H1 (cell line): ENCODE measurements at regions not wholly inside any gene's neighbourhood (a gene's known extent, or its start where the extent isn't known, plus 50 kb on each side); places are given as distances from the start of the nearest gene placed in this dataset.

Source experiments
- CTCF ChIA-PET: fragments of 300-600 bp; sonication (Branson Sonifier 250); formaldehyde crosslinking; loops from one replicate; lab custom pipeline; 2021; ENCODE audit not compliant: partially characterized antibody; lab: Charles Lee
- POLR2A ChIA-PET: fragments of 300-600 bp; sonication (Branson Sonifier 250); formaldehyde crosslinking; loops from one replicate; lab custom pipeline; 2021; ENCODE audit warnings: inconsistent platforms; ENCODE audit not compliant: partially characterized antibody; lab: Charles Lee
- DNase-seq, 2 experiments: peaks; one replicate each; pipeline versions ENCODE4 v3.0.0 to v3.0.0-alpha.2; 2010 to 2022; ENCODE audit warnings: low spot score in 2 of 2, low read depth in 1 of 2, mixed read lengths in 1 of 2
- FAIRE-seq: peaks from 2 replicates; lab custom pipeline; 2011; peaks lifted over from hg19 to GRCh38; lab: Jason Lieb, UNC
- H2AFZ ChIP-seq: 2 replicates; pipeline ENCODE4 v1.8.1; 2012; ENCODE audit warnings: low read length, inconsistent platforms
- H2AK5ac ChIP-seq: 2 replicates; pipeline ENCODE4 v1.6.1; 2013; ENCODE audit warnings: low read depth, low read length
- H2BK120ac ChIP-seq: replicated peaks from 2 replicates; pipeline ENCODE3; 2013; ENCODE audit warnings: low read depth, low read length, inconsistent platforms
- H2BK12ac ChIP-seq: 2 replicates; pipeline ENCODE4 v1.6.1; 2013; ENCODE audit warnings: low read depth, low read length
- H2BK15ac ChIP-seq: 2 replicates; pipeline ENCODE4 v1.6.1; 2013; ENCODE audit warnings: low read length
- H2BK20ac ChIP-seq: 2 replicates; pipeline ENCODE4 v1.6.1; 2013; ENCODE audit warnings: low read length
- H2BK5ac ChIP-seq: 2 replicates; pipeline ENCODE4 v1.6.1; 2013; ENCODE audit warnings: low read depth, low read length
- H3K14ac ChIP-seq: 2 replicates; pipeline ENCODE4 v1.6.1; 2013; ENCODE audit warnings: inconsistent platforms; ENCODE audit not compliant: insufficient read length
- H3K18ac ChIP-seq: 2 replicates; pipeline ENCODE4 v1.6.1; 2013; ENCODE audit warnings: low read length; ENCODE audit errors: extremely low read depth
- H3K23ac ChIP-seq: 2 replicates; pipeline ENCODE4 v1.6.1; 2013; ENCODE audit warnings: inconsistent platforms; ENCODE audit not compliant: insufficient read length
- H3K23me2 ChIP-seq: 2 replicates; pipeline ENCODE4 v1.6.1; 2013; ENCODE audit warnings: low read depth, low read length
- H3K27ac ChIP-seq: 2 replicates; pipeline ENCODE4 v1.6.1; 2011; ENCODE audit warnings: low read depth, low read length, inconsistent platforms
- H3K27me3 ChIP-seq, 4 experiments: replicated peaks in 1 of 4; 1 replicate in 1 of 4; 2 replicates in 3 of 4; pipeline versions ENCODE4 v1.6.1 to v1.8.1; 2011 to 2013; ENCODE audit warnings: low read length in 3 of 4, mild to moderate bottlenecking in 3 of 4, inconsistent platforms in 2 of 4, mixed read lengths in 2 of 4, moderate library complexity in 1 of 4; ENCODE audit not compliant: control insufficient read depth in 3 of 4, insufficient read depth in 3 of 4; ENCODE audit errors: extremely low read depth in 1 of 4
- H3K36me3 ChIP-seq, 4 experiments: 2 replicates each; pipeline versions ENCODE4 v1.6.1 to v1.8.1; 2011 to 2013; ENCODE audit warnings: mild to moderate bottlenecking in 4 of 4, low read length in 3 of 4, moderate library complexity in 2 of 4, control low read depth in 1 of 4, inconsistent platforms in 1 of 4; ENCODE audit not compliant: insufficient read depth in 4 of 4, control insufficient read depth in 2 of 4
- H3K4ac ChIP-seq: replicated peaks from 2 replicates; pipeline ENCODE3; 2013; ENCODE audit warnings: low read length, low read depth, mixed read lengths, inconsistent platforms; ENCODE audit not compliant: insufficient read length
- H3K4me1 ChIP-seq, 4 experiments: replicated peaks in 1 of 4; 1 replicate in 1 of 4; 2 replicates in 3 of 4; pipeline versions ENCODE4 v1.6.1 to v1.8.1; 2011 to 2013; ENCODE audit warnings: low read length in 3 of 4, inconsistent platforms in 2 of 4, mixed read lengths in 1 of 4; ENCODE audit not compliant: insufficient read depth in 4 of 4, control insufficient read depth in 3 of 4
- H3K4me2 ChIP-seq, 2 experiments: 2 replicates each; pipeline versions ENCODE4 v1.6.1 to v1.8.1; 2011 to 2013; ENCODE audit warnings: low read depth in 2 of 2, low read length in 2 of 2, control low read depth in 1 of 2, inconsistent platforms in 1 of 2, mild to moderate bottlenecking in 1 of 2; ENCODE audit not compliant: insufficient read depth in 1 of 2
- H3K4me3 ChIP-seq, 4 experiments: fragments of 200-600, 300-600 bp in 1 of 4; sonication (generic), shearing (Covaris generic), sonication (Bioruptor Twin) in 1 of 4; 2 replicates each; pipeline versions ENCODE4 v1.5.1 to v1.8.1; 2011 to 2016; ENCODE audit warnings: low read length in 4 of 4, low read depth in 3 of 4, control low read depth in 2 of 4, inconsistent platforms in 2 of 4, mild to moderate bottlenecking in 2 of 4, mixed read lengths in 1 of 4, moderate library complexity in 1 of 4; ENCODE audit not compliant: insufficient read depth in 2 of 4; ENCODE audit errors: extremely low read depth in 1 of 4
- H3K56ac ChIP-seq: replicated peaks from 2 replicates; pipeline ENCODE3; 2013; ENCODE audit warnings: low read depth, mild to moderate bottlenecking, mixed read lengths, low read length, inconsistent platforms; ENCODE audit not compliant: insufficient read length
- H3K79me1 ChIP-seq: 2 replicates; pipeline ENCODE4 v1.6.1; 2013; ENCODE audit warnings: low read depth, low read length, control low read depth
- H3K79me2 ChIP-seq, 2 experiments: 2 replicates each; pipeline versions ENCODE4 v1.6.1 to v1.8.1; 2012 to 2013; ENCODE audit warnings: low read length in 2 of 2, mild to moderate bottlenecking in 2 of 2, inconsistent platforms in 1 of 2; ENCODE audit not compliant: insufficient read depth in 2 of 2, control insufficient read depth in 1 of 2
- H3K9ac ChIP-seq, 4 experiments: replicated peaks in 1 of 4; 1 replicate in 1 of 4; 2 replicates in 3 of 4; pipeline versions ENCODE4 v1.6.1 to v1.8.1; 2011 to 2013; ENCODE audit warnings: low read depth in 3 of 4, low read length in 3 of 4, control low read depth in 2 of 4, mild to moderate bottlenecking in 2 of 4, moderate library complexity in 2 of 4, inconsistent platforms in 1 of 4; ENCODE audit errors: extremely low read depth in 1 of 4
- H3K9me3 ChIP-seq, 2 experiments: 2 replicates each; pipeline versions ENCODE4 v1.6.1 to v1.8.1; 2012 to 2013; ENCODE audit warnings: mild to moderate bottlenecking in 2 of 2, moderate library complexity in 2 of 2, control low read depth in 1 of 2, inconsistent platforms in 1 of 2, low read depth in 1 of 2, low read length in 1 of 2, mixed read lengths in 1 of 2; ENCODE audit not compliant: insufficient read depth in 2 of 2
- H4K20me1 ChIP-seq, 2 experiments: replicated peaks in 1 of 2; 2 replicates each; pipeline versions ENCODE3 to v1.8.1; 2011 to 2013; ENCODE audit warnings: inconsistent platforms in 2 of 2, low read length in 2 of 2, mild to moderate bottlenecking in 1 of 2; ENCODE audit not compliant: insufficient read depth in 2 of 2, control insufficient read depth in 1 of 2
- H4K5ac ChIP-seq: 2 replicates; pipeline ENCODE4 v1.6.1; 2013; ENCODE audit warnings: low read length, low read depth, mixed read lengths, inconsistent platforms; ENCODE audit not compliant: insufficient read length
- H4K8ac ChIP-seq: 2 replicates; pipeline ENCODE4 v1.8.0; 2013; ENCODE audit warnings: mild to moderate bottlenecking, moderate library complexity, low read length, inconsistent platforms; ENCODE audit not compliant: insufficient read depth; ENCODE audit errors: extremely low read depth
- H4K91ac ChIP-seq: replicated peaks from 2 replicates; pipeline ENCODE3; 2013; ENCODE audit warnings: low read length, mixed read lengths, inconsistent platforms; ENCODE audit not compliant: insufficient read length
- CBX8 ChIP-seq: fragments of 300-800, 300-1000 bp; sonication (generic); IDR thresholded peaks from 2 replicates; pipeline ENCODE4 v1.7.1; 2016; ENCODE audit warnings: low read depth, low read length, borderline replicate concordance
- CTCF ChIP-seq, 3 experiments: IDR thresholded peaks; 1 replicate in 2 of 3; 2 replicates in 1 of 3; pipeline versions ENCODE4 v1.5.1 to v1.6.1; 2011; ENCODE audit warnings: low read length in 3 of 3, mild to moderate bottlenecking in 3 of 3, inconsistent platforms in 2 of 3, low read depth in 1 of 3, moderate library complexity in 1 of 3; ENCODE audit not compliant: insufficient read depth in 1 of 3; ENCODE audit errors: control extremely low read depth in 1 of 3
- HDAC6 ChIP-seq: IDR thresholded peaks from one replicate; pipeline ENCODE4 v1.7.1; 2012; ENCODE audit warnings: low read depth, mild to moderate bottlenecking, inconsistent platforms, low read length, moderate library complexity
- MAFK ChIP-seq: IDR thresholded peaks from 2 replicates; pipeline ENCODE4 v1.6.1; 2012; ENCODE audit warnings: low read depth, mild to moderate bottlenecking, improper control_type of control experiment, low read length
- POLR2AphosphoS5 ChIP-seq: IDR thresholded peaks from 2 replicates; pipeline ENCODE4 v1.6.1; 2011; ENCODE audit warnings: low read depth, low read length
- RAD21 ChIP-seq, 2 experiments: IDR thresholded peaks in 1 of 2; conservative IDR thresholded peaks in 1 of 2; 2 replicates each; pipeline ENCODE4 v1.6.1; 2011; ENCODE audit warnings: low read depth in 2 of 2, low read length in 2 of 2, improper control_type of control experiment in 1 of 2, inconsistent platforms in 1 of 2, mild to moderate bottlenecking in 1 of 2, moderate library complexity in 1 of 2
- RFX5 ChIP-seq: IDR thresholded peaks from 2 replicates; pipeline ENCODE4 v1.6.1; 2011; ENCODE audit warnings: low read depth, low read length, improper control_type of control experiment, borderline replicate concordance
- RXRA ChIP-seq: IDR thresholded peaks from 2 replicates; pipeline ENCODE4 v1.6.1; 2011; ENCODE audit warnings: low read depth, mild to moderate bottlenecking, low read length, moderate library complexity; ENCODE audit not compliant: insufficient read depth
- USF2 ChIP-seq: IDR thresholded peaks from 2 replicates; pipeline ENCODE4 v1.6.1; 2011; ENCODE audit warnings: low read length, improper control_type of control experiment
- WGBS, 2 experiments: shearing (Covaris generic) in 1 of 2; methylation state at CpG; one replicate each; pipeline versions ENCODE4 v1.1.6 to v1.1.7; 2013 to 2015; ENCODE audit warnings: low lambda C conversion rate in 2 of 2, mixed read lengths in 2 of 2, inconsistent platforms in 1 of 2, low coverage in 1 of 2, missing lambda C conversion rate in 1 of 2; ENCODE audit not compliant: insufficient replicate concordance in 2 of 2, insufficient coverage in 1 of 2, insufficient read length in 1 of 2; ENCODE audit errors: extremely low coverage in 1 of 2, missing lambda C conversion rate in 1 of 2; 5-methylcytosine and 5-hydroxymethylcytosine counted together

GRCh38 chr14:75350505-75351060, 72.0 kb downstream of the FOS start:
- H2BK20ac ChIP-seq, result no peak overlapping the region
- H3K79me1 ChIP-seq, result no peaks in the 10 kb centered on the region; the same call in 1 of the 2 replicates
- H2AK5ac ChIP-seq, result no peak overlapping the region
- no peak overlapping the region for H3K56ac ChIP-seq
- H3K18ac ChIP-seq, result no peak overlapping the region; the same call in 1 of the 2 replicates
- no peak overlapping the region for H2AFZ ChIP-seq
- no peak overlapping the region for H2BK5ac ChIP-seq
- ChIA-PET CTCF (interaction anchor here (0.9 to 1.4 kb wide), 2 partner anchors 23 to 42 kb away, joined by 4 read pairs; no protein-coding TSS in a partner anchor), POLR2A (no interaction called here)
- no peak overlapping the region for H4K5ac ChIP-seq
- H2BK15ac ChIP-seq, result no peak overlapping the region
- no peaks in the 10 kb centered on the region for H3K36me3 ChIP-seq
- DNase-seq, result no peak
- H3K9me3 ChIP-seq, result 0 out of 4 replicates have a peak, but pooled peaks cover 0 to under 1% of the 10 kb centered on the region in 2 experiments
- FAIRE-seq, result no peak
- H3K27me3 ChIP-seq, result no peaks in the 10 kb centered on the region
- H3K23ac ChIP-seq, result no peak overlapping the region
- H3K23me2 ChIP-seq, result no peaks in the 10 kb centered on the region
- no peak overlapping the region for H3K14ac ChIP-seq
- no peaks in the 10 kb centered on the region for H3K4me1 ChIP-seq
- H3K27ac ChIP-seq, result no peak overlapping the region
- no peak overlapping the region for H3K4me3 ChIP-seq
- no peak overlapping the region for H3K4ac ChIP-seq
- no peak overlapping the region for H3K4me2 ChIP-seq
- H4K91ac ChIP-seq, result no peak overlapping the region
- no peak overlapping the region for H4K8ac ChIP-seq
- no peaks in the 10 kb centered on the region for H3K79me2 ChIP-seq
- no peak overlapping the region for H2BK120ac ChIP-seq
- 93% methylated on average over 1 of the region's 1 CpG; no CpG with 5 or more reads in 1 of the 2 experiments for WGBS, 2 experiments
- no peak overlapping the region for H3K9ac ChIP-seq
- no peaks in the 10 kb centered on the region for H4K20me1 ChIP-seq
- no peak overlapping the region for H2BK12ac ChIP-seq
- TF ChIP-seq CTCF (IDR thresholded peaks at IDR 0.05; ENCODE audit: control extremely low read depth in 1 of 3, insufficient read depth in 1 of 3, low read depth in 1 of 3, low read length in 3 of 3) (no peak), MAFK (no peak), CBX8 (no peak), HDAC6 (no peak), RFX5 (no peak), RXRA (no peak), RAD21 (IDR thresholded peaks at IDR 0.05 in 1 of 2, conservative IDR thresholded peaks at IDR 0.05 in 1 of 2; ENCODE audit: low read depth in 2 of 2, low read length in 2 of 2) (no peak), POLR2AphosphoS5 (no peak), USF2 (no peak)
